Fibroblast of lung (primary cell): ENCODE measurements at regions not wholly inside any gene's neighbourhood (a gene's known extent, or its start where the extent isn't known, plus 50 kb on each side); places are given as distances from the start of the nearest gene placed in this dataset.

ENCODE experiments used
- DNase-seq, 2 donors: peaks; one replicate each; pipeline versions ENCODE4 v3.0.0 to v3.0.0-alpha.2; 2010; ENCODE audit warnings: low read depth in 2 of 2
- H2AFZ ChIP-seq: 2 replicates; pipeline ENCODE4 v1.5.1; 2012; ENCODE audit warnings: low read length, control low read depth, inconsistent platforms
- H3K27ac ChIP-seq: 2 replicates; pipeline ENCODE4 v1.5.1; 2011; ENCODE audit warnings: low read length, control low read depth; ENCODE audit not compliant: insufficient read depth
- H3K27me3 ChIP-seq: 2 replicates; pipeline ENCODE4 v1.5.1; 2011; ENCODE audit warnings: mild to moderate bottlenecking, low read length; ENCODE audit not compliant: control insufficient read depth, insufficient read depth
- H3K36me3 ChIP-seq: 2 replicates; pipeline ENCODE4 v1.5.1; 2011; ENCODE audit warnings: low read length; ENCODE audit not compliant: control insufficient read depth, insufficient read depth
- H3K4me1 ChIP-seq: 2 replicates; pipeline ENCODE4 v1.5.1; 2011; ENCODE audit warnings: low read length; ENCODE audit not compliant: control insufficient read depth, insufficient read depth; ENCODE audit errors: extremely low read depth
- H3K4me2 ChIP-seq: 2 replicates; pipeline ENCODE4 v1.5.1; 2011; ENCODE audit warnings: low read length, control low read depth; ENCODE audit not compliant: insufficient read depth; ENCODE audit errors: extremely low read depth
- H3K4me3 ChIP-seq, 4 experiments: fragments of 200-600 bp in 1 of 4; sonication (generic) in 1 of 4; replicated peaks in 1 of 4; 2 replicates each; pipeline ENCODE4 v1.5.1; 2011 to 2016; ENCODE audit warnings: low read length in 4 of 4, low read depth in 3 of 4, mild to moderate bottlenecking in 3 of 4, control low read depth in 2 of 4, inconsistent platforms in 1 of 4, mixed read lengths in 1 of 4; ENCODE audit not compliant: insufficient read depth in 1 of 4; ENCODE audit errors: control extremely low read depth in 1 of 4
- H3K79me2 ChIP-seq: 2 replicates; pipeline ENCODE4 v1.5.1; 2012; ENCODE audit warnings: mild to moderate bottlenecking, low read length, inconsistent platforms; ENCODE audit not compliant: control insufficient read depth, insufficient read depth
- H3K9ac ChIP-seq: 2 replicates; pipeline ENCODE4 v1.5.1; 2011; ENCODE audit warnings: mild to moderate bottlenecking, low read length, control low read depth; ENCODE audit not compliant: insufficient read depth
- H3K9me3 ChIP-seq: 2 replicates; pipeline ENCODE4 v1.5.1; 2012; ENCODE audit warnings: low read depth, low read length; ENCODE audit not compliant: control insufficient read depth, insufficient read depth
- H4K20me1 ChIP-seq: 2 replicates; pipeline ENCODE4 v1.5.1; 2011; ENCODE audit warnings: low read length; ENCODE audit not compliant: control insufficient read depth, insufficient read depth; ENCODE audit errors: extremely low read depth
- EZH2 ChIP-seq: IDR thresholded peaks from 2 replicates; pipeline ENCODE4 v1.5.1; 2012; ENCODE audit warnings: low read length, control low read depth, mild to moderate bottlenecking; ENCODE audit errors: missing control alignments
- TF ChIP-seq, protein P1 (sequence below), 2 donors: IDR thresholded peaks in 1 of 2; conservative IDR thresholded peaks in 1 of 2; 1 replicate in 1 of 2; 2 replicates in 1 of 2; pipeline ENCODE4 v1.5.1; 2011 to 2012; ENCODE audit warnings: low read length in 2 of 2, control low read depth in 1 of 2, inconsistent platforms in 1 of 2, low read depth in 1 of 2, mild to moderate bottlenecking in 1 of 2

DNA sequence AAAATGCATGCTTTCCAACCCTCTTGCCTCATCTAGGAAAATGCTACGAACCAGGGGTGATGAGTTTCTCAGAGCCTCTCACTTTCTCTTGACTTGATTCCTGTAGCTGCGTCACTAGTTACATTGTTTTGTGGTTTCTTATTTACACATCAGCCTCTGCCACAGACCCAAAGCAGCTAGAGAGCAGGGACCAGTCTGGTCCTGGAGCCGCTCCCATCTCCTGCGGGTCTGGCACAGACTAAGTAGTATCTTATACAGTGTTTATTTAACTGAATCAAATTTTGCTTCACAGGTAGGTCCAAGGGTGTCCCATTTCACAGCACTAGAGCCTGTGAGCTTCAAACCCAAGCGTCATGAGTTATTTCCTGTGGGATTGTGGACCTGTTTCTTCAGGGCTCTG lies 310.5 kb downstream of the MYCN start:
- Histone ChIP-seq H3K79me2 (no peaks in the 10 kb centered on the region), H4K20me1 (no peaks in the 10 kb centered on the region), H3K9me3 (no peaks in the 10 kb centered on the region), H3K4me3 (no peak overlapping the region), H3K4me2 (no peak overlapping the region), H3K9ac (no peak overlapping the region), H3K36me3 (no peaks in the 10 kb centered on the region), H3K4me1 (no peaks in the 10 kb centered on the region), H3K27me3 (no peaks in the 10 kb centered on the region), H2AFZ (no peak overlapping the region), H3K27ac (no peak overlapping the region)
- TF ChIP-seq EZH2, result no peak
- TF ChIP-seq, protein P1, sequence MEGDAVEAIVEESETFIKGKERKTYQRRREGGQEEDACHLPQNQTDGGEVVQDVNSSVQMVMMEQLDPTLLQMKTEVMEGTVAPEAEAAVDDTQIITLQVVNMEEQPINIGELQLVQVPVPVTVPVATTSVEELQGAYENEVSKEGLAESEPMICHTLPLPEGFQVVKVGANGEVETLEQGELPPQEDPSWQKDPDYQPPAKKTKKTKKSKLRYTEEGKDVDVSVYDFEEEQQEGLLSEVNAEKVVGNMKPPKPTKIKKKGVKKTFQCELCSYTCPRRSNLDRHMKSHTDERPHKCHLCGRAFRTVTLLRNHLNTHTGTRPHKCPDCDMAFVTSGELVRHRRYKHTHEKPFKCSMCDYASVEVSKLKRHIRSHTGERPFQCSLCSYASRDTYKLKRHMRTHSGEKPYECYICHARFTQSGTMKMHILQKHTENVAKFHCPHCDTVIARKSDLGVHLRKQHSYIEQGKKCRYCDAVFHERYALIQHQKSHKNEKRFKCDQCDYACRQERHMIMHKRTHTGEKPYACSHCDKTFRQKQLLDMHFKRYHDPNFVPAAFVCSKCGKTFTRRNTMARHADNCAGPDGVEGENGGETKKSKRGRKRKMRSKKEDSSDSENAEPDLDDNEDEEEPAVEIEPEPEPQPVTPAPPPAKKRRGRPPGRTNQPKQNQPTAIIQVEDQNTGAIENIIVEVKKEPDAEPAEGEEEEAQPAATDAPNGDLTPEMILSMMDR (conservative IDR thresholded peaks at IDR 0.05 in 1 of 2, IDR thresholded peaks at IDR 0.05 in 1 of 2; ENCODE audit: low read depth in 1 of 2, low read length in 2 of 2), result no peak
- no peak for DNase-seq

DNA sequence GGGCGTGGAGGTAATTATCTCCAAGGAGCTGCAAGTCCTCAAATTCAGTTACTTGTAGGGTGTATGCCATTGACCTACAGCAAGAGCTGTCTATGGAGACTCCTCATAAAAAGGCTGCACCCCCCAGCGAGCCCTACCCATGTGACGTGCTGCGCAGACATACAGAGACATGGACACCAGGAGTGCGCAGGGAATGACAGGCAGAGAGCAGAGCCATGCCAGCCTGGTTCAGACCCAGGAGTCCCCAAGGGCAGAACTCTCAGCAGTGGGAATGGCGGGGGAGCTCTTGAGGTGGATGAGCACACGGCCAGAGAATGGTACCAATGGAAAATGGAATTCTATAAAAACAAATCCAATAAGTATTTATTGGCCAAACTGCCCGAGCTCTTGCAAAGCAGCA lies 310.1 kb downstream of the MYCN start:
- no peaks in the 10 kb centered on the region for H3K27me3 ChIP-seq
- TF ChIP-seq, protein P1 (conservative IDR thresholded peaks at IDR 0.05 in 1 of 2, IDR thresholded peaks at IDR 0.05 in 1 of 2; ENCODE audit: low read depth in 1 of 2, low read length in 2 of 2), result no peak
- no peak for TF ChIP-seq EZH2
- no peak overlapping the region for H2AFZ ChIP-seq
- no peak overlapping the region for H3K27ac ChIP-seq
- no peak overlapping the region for H3K4me2 ChIP-seq
- H3K4me1 ChIP-seq, result no peaks in the 10 kb centered on the region
- no peaks in the 10 kb centered on the region for H4K20me1 ChIP-seq
- no peak overlapping the region for H3K4me3 ChIP-seq
- H3K36me3 ChIP-seq, result no peaks in the 10 kb centered on the region
- no peaks in the 10 kb centered on the region for H3K79me2 ChIP-seq
- H3K9me3 ChIP-seq, result no peaks in the 10 kb centered on the region
- no peak for DNase-seq
- H3K9ac ChIP-seq, result no peak overlapping the region

DNA sequence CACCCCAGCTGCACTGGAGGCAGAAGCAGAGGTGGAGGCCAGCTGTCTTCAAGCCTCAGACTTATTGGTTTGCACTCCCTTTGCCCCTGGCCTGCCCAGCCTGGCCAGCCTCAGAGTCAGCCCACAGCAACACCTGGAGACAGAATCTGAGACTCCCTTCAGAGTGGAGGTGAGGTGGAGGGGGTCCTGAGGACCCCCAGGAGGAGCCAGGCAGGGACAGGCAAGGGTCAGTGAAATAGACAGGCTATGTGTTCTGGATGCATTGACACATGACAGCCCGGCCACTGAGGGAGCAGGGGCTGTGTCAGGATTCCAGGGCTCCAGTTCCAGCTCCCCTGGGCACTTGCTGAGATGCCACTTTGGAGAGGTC lies 309.7 kb downstream of the MYCN start:
- Histone ChIP-seq H3K4me2 (no peak overlapping the region), H3K27me3 (no peaks in the 10 kb centered on the region)
- TF ChIP-seq, protein P1 (conservative IDR thresholded peaks at IDR 0.05 in 1 of 2, IDR thresholded peaks at IDR 0.05 in 1 of 2; ENCODE audit: low read depth in 1 of 2, low read length in 2 of 2), result no peak
- no peak for TF ChIP-seq EZH2

More for the DNA sequence above, 309.7 kb downstream of the MYCN start:
- no peak overlapping the region for H2AFZ ChIP-seq
- H3K4me3 ChIP-seq, result no peak overlapping the region
- DNase-seq, result no peak
- H3K9me3 ChIP-seq, result no peaks in the 10 kb centered on the region
- no peaks in the 10 kb centered on the region for H3K79me2 ChIP-seq
- H3K4me1 ChIP-seq, result no peaks in the 10 kb centered on the region
- H3K36me3 ChIP-seq, result no peaks in the 10 kb centered on the region
- H3K27ac ChIP-seq, result no peak overlapping the region
- H4K20me1 ChIP-seq, result no peaks in the 10 kb centered on the region
- no peak overlapping the region for H3K9ac ChIP-seq
